ENCODE measurements at regions not wholly inside any gene's neighbourhood (a gene's known extent, or its start where the extent isn't known, plus 50 kb on each side); places are given as distances from the start of the nearest gene placed in this dataset.

DNA sequence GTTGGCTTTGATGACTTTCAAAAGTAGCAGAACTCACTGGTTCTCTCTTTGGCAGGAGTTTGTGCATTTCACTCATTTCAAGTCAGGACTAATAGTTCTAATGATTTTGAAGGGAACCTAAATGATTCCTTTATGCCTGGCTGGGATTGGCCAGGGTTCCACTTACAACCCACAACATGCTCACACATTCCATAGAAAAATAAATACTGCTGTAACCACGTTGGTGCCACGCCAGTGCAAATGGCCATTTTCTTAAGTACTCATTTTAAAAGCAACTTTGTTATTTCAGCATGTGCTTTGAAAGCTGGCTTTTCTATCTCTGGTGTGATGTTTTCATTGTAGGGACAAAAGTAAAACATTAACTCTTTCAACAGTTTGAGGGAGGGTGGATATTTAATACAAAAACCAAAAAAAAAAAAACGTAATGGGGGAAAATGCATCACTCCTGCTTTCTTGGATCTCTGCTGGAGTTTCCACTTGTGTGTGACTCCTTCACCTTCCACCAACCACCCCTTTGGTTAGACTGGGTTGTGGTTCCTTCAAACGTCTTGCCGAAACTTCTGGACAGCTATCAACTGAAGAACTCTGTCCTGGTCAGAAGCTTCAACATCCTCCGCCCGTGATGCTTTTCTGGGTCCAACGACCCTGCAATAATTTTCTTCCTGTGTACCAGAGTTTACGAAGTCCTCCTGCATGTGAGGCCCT lies 300.4 kb upstream of the RUNX1 start:
- H3K4me1 ChIP-seq (ENCODE audit: control insufficient read depth in 1 of 2, insufficient read depth in 2 of 2, low read length in 2 of 2): no peaks in the 10 kb centered on the region
- no peaks in the 10 kb centered on the region for H3K9me3 ChIP-seq (ENCODE audit: control insufficient read depth in 1 of 2, low read length in 2 of 2)
- no peaks in the 10 kb centered on the region for H3K36me3 ChIP-seq (ENCODE audit: control insufficient read depth in 1 of 2, insufficient read depth in 2 of 2, low read length in 2 of 2)
- no peak overlapping the region for H3K9ac ChIP-seq (ENCODE audit: low read depth in 1 of 2, low read length in 2 of 2)
- no peaks in the 10 kb centered on the region for H3K27me3 ChIP-seq (ENCODE audit: control insufficient read depth in 1 of 2, insufficient read depth in 2 of 2, low read length in 2 of 2)
- no peak overlapping the region for H3K4me3 ChIP-seq (ENCODE audit: low read depth in 1 of 2, low read length in 2 of 2)
- H3K27ac ChIP-seq (ENCODE audit: low read depth, low read length): no peak overlapping the region

DNA sequence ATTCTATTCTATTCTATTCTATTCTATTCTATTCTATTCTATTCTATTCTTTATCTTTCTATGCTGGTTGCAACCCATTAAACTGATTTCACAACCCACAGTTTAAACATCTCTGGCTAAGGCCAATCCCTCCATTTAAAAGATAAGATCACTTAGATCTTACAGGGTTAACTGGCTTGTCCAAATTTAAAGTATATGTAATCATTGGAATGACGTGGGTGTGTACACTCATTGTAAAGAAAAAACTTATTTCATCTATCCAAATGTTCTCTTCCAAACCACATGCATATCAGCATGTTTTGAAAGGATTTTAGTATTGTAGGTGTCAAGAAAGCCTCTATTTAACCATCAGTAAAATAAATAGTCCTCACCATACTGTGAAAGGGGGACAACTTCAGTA lies 299.6 kb upstream of the RUNX1 start:
- H3K9ac ChIP-seq (ENCODE audit: low read depth in 1 of 2, low read length in 2 of 2): no peak overlapping the region
- no peaks in the 10 kb centered on the region for H3K36me3 ChIP-seq (ENCODE audit: control insufficient read depth in 1 of 2, insufficient read depth in 2 of 2, low read length in 2 of 2)
- H3K27me3 ChIP-seq (ENCODE audit: control insufficient read depth in 1 of 2, insufficient read depth in 2 of 2, low read length in 2 of 2): no peaks in the 10 kb centered on the region
- H3K4me1 ChIP-seq (ENCODE audit: control insufficient read depth in 1 of 2, insufficient read depth in 2 of 2, low read length in 2 of 2): no peaks in the 10 kb centered on the region
- H3K4me3 ChIP-seq (ENCODE audit: low read depth in 1 of 2, low read length in 2 of 2): no peak overlapping the region
- H3K27ac ChIP-seq (ENCODE audit: low read depth, low read length): no peak overlapping the region
- H3K9me3 ChIP-seq (ENCODE audit: control insufficient read depth in 1 of 2, low read length in 2 of 2): no peaks in the 10 kb centered on the region

DNA sequence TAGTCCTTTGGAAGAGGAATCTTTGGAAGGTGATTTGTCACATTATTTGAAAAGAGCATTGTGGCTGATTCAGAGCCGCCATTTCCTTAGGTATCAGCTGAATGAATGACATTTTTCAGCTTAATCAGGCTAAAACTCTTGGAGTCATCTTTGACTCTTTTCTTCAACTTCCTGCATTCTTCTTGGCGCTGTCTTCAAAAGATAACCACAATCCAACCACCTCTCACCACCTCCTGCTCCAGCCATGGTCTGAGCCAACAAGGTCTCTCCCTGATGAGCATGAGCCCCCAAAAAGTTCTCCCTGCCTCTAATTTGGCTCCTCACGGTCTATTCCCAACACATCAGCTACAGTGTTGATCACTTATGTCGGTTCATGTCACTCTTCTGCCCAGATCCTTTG lies 297.6 kb upstream of the RUNX1 start:
- Histone ChIP-seq H3K9me3 (ENCODE audit: control insufficient read depth in 1 of 2, low read length in 2 of 2) (no peaks in the 10 kb centered on the region), H3K4me3 (ENCODE audit: low read depth in 1 of 2, low read length in 2 of 2) (no peak overlapping the region)

DNA sequence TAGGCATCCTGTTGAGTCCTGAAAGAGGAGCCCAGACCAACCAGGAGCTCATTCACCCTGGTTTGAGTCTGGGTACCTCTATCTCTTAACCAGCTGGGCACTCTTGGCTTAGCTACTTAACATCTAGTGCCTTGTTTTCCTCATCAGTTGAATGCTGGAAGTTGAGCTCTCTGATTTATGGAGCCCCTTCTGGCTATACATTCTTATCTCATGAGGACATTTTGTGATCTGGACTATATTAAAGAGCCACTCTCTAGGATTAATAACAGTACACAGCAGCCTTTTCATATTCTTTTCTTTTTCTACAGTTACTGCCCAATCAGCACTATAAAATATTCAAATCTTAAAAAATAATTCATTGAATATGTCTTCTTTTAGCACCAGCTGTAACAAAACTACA lies 296.9 kb upstream of the RUNX1 start:
- no peaks in the 10 kb centered on the region for H3K36me3 ChIP-seq (ENCODE audit: control insufficient read depth in 1 of 2, insufficient read depth in 2 of 2, low read length in 2 of 2)
- H3K4me1 ChIP-seq (ENCODE audit: control insufficient read depth in 1 of 2, insufficient read depth in 2 of 2, low read length in 2 of 2): no peaks in the 10 kb centered on the region
- H3K27me3 ChIP-seq (ENCODE audit: control insufficient read depth in 1 of 2, insufficient read depth in 2 of 2, low read length in 2 of 2): no peaks in the 10 kb centered on the region
- no peaks in the 10 kb centered on the region for H3K9me3 ChIP-seq (ENCODE audit: control insufficient read depth in 1 of 2, low read length in 2 of 2)
- no peak overlapping the region for H3K9ac ChIP-seq (ENCODE audit: low read depth in 1 of 2, low read length in 2 of 2)
- no peak overlapping the region for H3K27ac ChIP-seq (ENCODE audit: low read depth, low read length)
- H3K4me3 ChIP-seq (ENCODE audit: low read depth in 1 of 2, low read length in 2 of 2): no peak overlapping the region

More for the DNA sequence above, 297.6 kb upstream of the RUNX1 start:
- Histone ChIP-seq H3K27me3 (ENCODE audit: control insufficient read depth in 1 of 2, insufficient read depth in 2 of 2, low read length in 2 of 2) (no peaks in the 10 kb centered on the region), H3K9ac (ENCODE audit: low read depth in 1 of 2, low read length in 2 of 2) (no peak overlapping the region), H3K27ac (ENCODE audit: low read depth, low read length) (no peak overlapping the region), H3K36me3 (ENCODE audit: control insufficient read depth in 1 of 2, insufficient read depth in 2 of 2, low read length in 2 of 2) (no peaks in the 10 kb centered on the region), H3K4me1 (ENCODE audit: control insufficient read depth in 1 of 2, insufficient read depth in 2 of 2, low read length in 2 of 2) (no peaks in the 10 kb centered on the region)

DNA sequence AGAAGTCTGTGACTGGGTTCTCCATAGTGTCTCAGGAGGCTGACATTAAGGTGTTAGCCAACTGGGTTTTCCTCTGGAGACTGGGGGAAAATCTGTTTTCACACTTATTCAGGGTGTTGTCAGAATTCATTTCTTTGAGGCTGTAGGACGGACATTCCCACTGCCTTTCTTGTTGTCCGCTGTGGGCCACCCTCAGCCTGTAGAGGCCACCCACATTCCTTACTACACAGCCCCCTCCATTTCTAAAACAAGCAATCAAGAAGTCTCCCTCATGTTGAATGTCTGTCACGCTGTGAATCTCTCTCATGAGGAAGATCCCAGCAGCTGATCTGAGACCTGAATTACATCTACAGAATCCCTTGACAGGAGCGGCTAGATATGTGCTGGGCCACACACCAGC lies 295.5 kb upstream of the RUNX1 start:
- Histone ChIP-seq H3K27me3 (ENCODE audit: control insufficient read depth in 1 of 2, insufficient read depth in 2 of 2, low read length in 2 of 2) (no peaks in the 10 kb centered on the region), H3K9ac (ENCODE audit: low read depth in 1 of 2, low read length in 2 of 2) (no peak overlapping the region), H3K4me1 (ENCODE audit: control insufficient read depth in 1 of 2, insufficient read depth in 2 of 2, low read length in 2 of 2) (no peaks in the 10 kb centered on the region), H3K9me3 (ENCODE audit: control insufficient read depth in 1 of 2, low read length in 2 of 2) (no peaks in the 10 kb centered on the region), H3K4me3 (ENCODE audit: low read depth in 1 of 2, low read length in 2 of 2) (no peak overlapping the region), H3K36me3 (ENCODE audit: control insufficient read depth in 1 of 2, insufficient read depth in 2 of 2, low read length in 2 of 2) (no peaks in the 10 kb centered on the region), H3K27ac (ENCODE audit: low read depth, low read length) (no peak overlapping the region)

DNA sequence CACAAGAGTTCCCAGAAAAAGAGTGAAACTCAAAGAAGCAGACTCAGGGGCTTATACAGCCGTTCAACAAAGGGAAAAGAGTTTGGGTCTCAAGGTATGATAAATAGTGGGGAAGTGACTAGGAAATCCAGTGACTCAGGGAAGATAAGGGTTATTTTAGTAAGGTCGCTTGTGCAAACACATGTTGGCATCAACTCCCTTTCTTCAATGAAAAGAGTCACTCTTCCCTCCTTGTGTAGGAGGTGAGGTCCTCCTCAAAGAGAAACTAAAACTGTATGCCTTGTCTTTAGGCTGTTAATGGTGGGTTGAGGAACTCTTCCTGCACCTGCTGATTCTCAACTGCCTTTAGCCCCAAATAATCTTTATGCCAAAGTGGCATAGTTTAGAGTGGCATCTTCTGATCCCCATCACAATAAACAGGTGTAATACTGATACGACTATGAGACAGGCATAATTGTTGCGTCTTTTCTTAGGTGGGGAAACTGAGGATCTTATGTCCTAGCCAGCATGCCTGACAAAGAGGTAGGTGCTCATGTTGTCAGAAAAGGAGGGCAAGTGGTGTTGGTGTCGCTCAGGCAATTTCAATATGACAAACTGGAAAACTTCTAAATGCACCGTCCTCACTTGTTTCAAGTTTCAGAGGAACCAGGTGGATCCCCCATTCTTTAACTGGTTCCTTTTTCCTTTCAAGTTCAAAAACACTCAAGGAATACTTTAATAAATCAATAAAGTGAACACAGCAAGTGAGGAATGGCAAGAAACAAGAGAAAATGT lies 294.1 kb upstream of the RUNX1 start:
- H3K27me3 ChIP-seq (ENCODE audit: control insufficient read depth in 1 of 2, insufficient read depth in 2 of 2, low read length in 2 of 2): no peaks in the 10 kb centered on the region

DNA sequence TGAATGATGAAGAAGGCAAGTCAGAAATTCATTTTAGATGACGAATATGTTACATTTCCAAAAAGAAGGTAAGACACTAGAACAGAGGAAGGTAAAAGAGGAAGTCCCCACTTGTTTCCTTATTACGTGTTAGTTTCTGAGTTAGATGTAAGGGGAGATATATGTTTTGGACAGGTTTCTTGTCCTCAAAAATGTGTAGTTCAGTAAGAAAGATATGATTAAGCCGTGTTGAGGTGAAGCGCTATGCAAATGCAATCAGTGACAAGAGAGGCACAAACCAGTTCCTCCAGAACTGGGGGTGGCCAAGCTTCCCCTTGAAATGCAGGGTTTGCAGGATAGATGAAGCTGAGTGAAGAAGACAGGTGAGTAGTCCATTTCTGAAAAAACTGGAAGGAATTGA lies 293.3 kb upstream of the RUNX1 start:
- Histone ChIP-seq H3K4me1 (ENCODE audit: control insufficient read depth in 1 of 2, insufficient read depth in 2 of 2, low read length in 2 of 2) (no peaks in the 10 kb centered on the region), H3K9ac (ENCODE audit: low read depth in 1 of 2, low read length in 2 of 2) (no peak overlapping the region), H3K9me3 (ENCODE audit: control insufficient read depth in 1 of 2, low read length in 2 of 2) (peaks cover 0 to 3% of the 10 kb centered on the region in 2 donors), H3K27me3 (ENCODE audit: control insufficient read depth in 1 of 2, insufficient read depth in 2 of 2, low read length in 2 of 2) (no peaks in the 10 kb centered on the region), H3K36me3 (ENCODE audit: control insufficient read depth in 1 of 2, insufficient read depth in 2 of 2, low read length in 2 of 2) (no peaks in the 10 kb centered on the region), H3K4me3 (ENCODE audit: low read depth in 1 of 2, low read length in 2 of 2) (no peak overlapping the region), H3K27ac (ENCODE audit: low read depth, low read length) (no peak overlapping the region)

More for the DNA sequence above, 294.1 kb upstream of the RUNX1 start:
- Histone ChIP-seq H3K4me3 (ENCODE audit: low read depth in 1 of 2, low read length in 2 of 2) (no peak overlapping the region), H3K9me3 (ENCODE audit: control insufficient read depth in 1 of 2, low read length in 2 of 2) (peaks cover 0 to 3% of the 10 kb centered on the region in 2 donors), H3K9ac (ENCODE audit: low read depth in 1 of 2, low read length in 2 of 2) (no peak overlapping the region), H3K27ac (ENCODE audit: low read depth, low read length) (no peak overlapping the region), H3K4me1 (ENCODE audit: control insufficient read depth in 1 of 2, insufficient read depth in 2 of 2, low read length in 2 of 2) (no peaks in the 10 kb centered on the region), H3K36me3 (ENCODE audit: control insufficient read depth in 1 of 2, insufficient read depth in 2 of 2, low read length in 2 of 2) (no peaks in the 10 kb centered on the region)

DNA sequence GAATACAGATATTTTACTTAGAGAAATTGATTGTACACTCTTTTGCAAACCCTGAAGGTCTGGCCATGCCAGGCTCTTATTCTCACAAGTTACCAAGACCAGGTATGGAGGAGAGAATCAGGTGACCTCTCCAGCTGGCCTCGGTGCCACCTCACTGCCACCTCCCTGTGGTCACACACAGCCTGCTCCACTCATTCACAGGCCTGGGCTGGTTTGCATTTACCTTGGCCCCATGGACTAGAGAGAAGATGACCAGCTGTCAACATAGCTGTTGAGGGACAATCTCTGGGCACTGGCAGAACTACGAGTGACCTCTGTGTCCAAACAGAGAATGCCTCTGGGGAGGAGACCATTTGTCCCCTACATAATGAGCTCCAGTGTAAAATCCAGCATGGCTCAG lies 291.2 kb upstream of the RUNX1 start:
- Histone ChIP-seq H3K27ac (ENCODE audit: low read depth, low read length) (no peak overlapping the region), H3K4me1 (ENCODE audit: control insufficient read depth in 1 of 2, insufficient read depth in 2 of 2, low read length in 2 of 2) (no peaks in the 10 kb centered on the region), H3K27me3 (ENCODE audit: control insufficient read depth in 1 of 2, insufficient read depth in 2 of 2, low read length in 2 of 2) (no peaks in the 10 kb centered on the region), H3K9ac (ENCODE audit: low read depth in 1 of 2, low read length in 2 of 2) (no peak overlapping the region), H3K36me3 (ENCODE audit: control insufficient read depth in 1 of 2, insufficient read depth in 2 of 2, low read length in 2 of 2) (no peaks in the 10 kb centered on the region), H3K9me3 (ENCODE audit: control insufficient read depth in 1 of 2, low read length in 2 of 2) (peaks cover 0 to 3% of the 10 kb centered on the region in 2 donors), H3K4me3 (ENCODE audit: low read depth in 1 of 2, low read length in 2 of 2) (no peak overlapping the region)

DNA sequence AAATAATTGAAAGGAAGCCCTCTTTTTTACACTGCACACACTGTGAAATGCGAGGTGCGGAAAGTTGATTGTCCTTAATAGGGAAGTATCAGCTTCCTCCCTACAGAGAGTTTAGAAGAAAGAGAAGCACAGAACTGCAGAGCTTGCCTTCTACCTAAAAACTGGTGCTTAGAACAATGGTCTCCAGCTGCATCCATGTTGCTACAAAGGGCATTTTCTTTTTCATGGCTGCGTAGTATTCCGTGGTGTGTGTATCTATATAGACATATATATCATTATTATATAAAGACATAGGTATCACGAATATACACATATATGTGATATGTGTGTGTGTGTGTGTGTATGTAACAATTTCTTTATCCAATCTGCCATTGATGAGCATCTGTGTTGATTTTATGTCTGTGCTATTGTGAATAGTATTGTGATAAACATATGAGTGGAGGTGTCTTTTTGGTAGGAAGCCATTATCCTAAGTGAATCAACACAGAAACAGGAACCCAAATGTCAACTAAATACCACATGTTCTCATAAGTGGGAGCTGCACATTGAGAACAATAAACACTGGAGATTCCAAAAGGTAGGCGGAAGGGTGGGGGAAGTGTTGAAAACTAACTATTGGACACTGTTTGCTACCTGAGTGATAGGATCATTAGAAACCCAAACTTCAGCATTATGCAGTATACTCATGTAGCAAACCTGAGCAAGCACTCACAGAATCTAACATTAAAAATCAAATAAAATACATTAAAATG lies 290.0 kb upstream of the RUNX1 start:
- Histone ChIP-seq H3K4me1 (ENCODE audit: control insufficient read depth in 1 of 2, insufficient read depth in 2 of 2, low read length in 2 of 2) (no peaks in the 10 kb centered on the region), H3K9me3 (ENCODE audit: control insufficient read depth in 1 of 2, low read length in 2 of 2) (peaks cover 0 to 3% of the 10 kb centered on the region in 2 donors), H3K36me3 (ENCODE audit: control insufficient read depth in 1 of 2, insufficient read depth in 2 of 2, low read length in 2 of 2) (no peaks in the 10 kb centered on the region), H3K27me3 (ENCODE audit: control insufficient read depth in 1 of 2, insufficient read depth in 2 of 2, low read length in 2 of 2) (no peaks in the 10 kb centered on the region), H3K27ac (ENCODE audit: low read depth, low read length) (no peak overlapping the region), H3K4me3 (ENCODE audit: low read depth in 1 of 2, low read length in 2 of 2) (no peak overlapping the region), H3K9ac (ENCODE audit: low read depth in 1 of 2, low read length in 2 of 2) (no peak overlapping the region)

DNA sequence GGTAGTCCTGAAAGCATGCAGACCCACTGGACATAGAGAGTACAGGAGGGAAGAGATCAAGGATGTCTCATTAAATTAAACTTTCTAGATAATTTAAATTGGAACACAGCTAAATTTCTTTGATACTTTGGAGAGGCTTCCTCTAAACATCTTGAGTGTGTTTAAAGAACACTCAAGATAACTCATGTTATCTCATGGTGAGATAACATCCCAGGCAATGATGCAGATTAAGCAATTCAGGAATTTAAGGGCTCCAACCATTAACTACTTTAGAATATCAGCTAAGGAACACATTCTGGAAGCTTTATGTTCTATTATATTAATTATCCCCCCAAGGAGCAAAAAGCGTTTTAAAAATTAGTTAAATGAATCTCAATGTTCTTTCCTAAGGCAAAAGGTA lies 289.2 kb upstream of the RUNX1 start:
- Histone ChIP-seq H3K27ac (ENCODE audit: low read depth, low read length) (no peak overlapping the region), H3K4me1 (ENCODE audit: control insufficient read depth in 1 of 2, insufficient read depth in 2 of 2, low read length in 2 of 2) (no peaks in the 10 kb centered on the region), H3K4me3 (ENCODE audit: low read depth in 1 of 2, low read length in 2 of 2) (no peak overlapping the region), H3K9ac (ENCODE audit: low read depth in 1 of 2, low read length in 2 of 2) (no peak overlapping the region), H3K9me3 (ENCODE audit: control insufficient read depth in 1 of 2, low read length in 2 of 2) (peaks cover 0 to 3% of the 10 kb centered on the region in 2 donors), H3K36me3 (ENCODE audit: control insufficient read depth in 1 of 2, insufficient read depth in 2 of 2, low read length in 2 of 2) (no peaks in the 10 kb centered on the region), H3K27me3 (ENCODE audit: control insufficient read depth in 1 of 2, insufficient read depth in 2 of 2, low read length in 2 of 2) (no peaks in the 10 kb centered on the region)
